ENCODE measurements at regions not wholly inside any gene's neighbourhood (a gene's known extent, or its start where the extent isn't known, plus 50 kb on each side); places are given as distances from the start of the nearest gene placed in this dataset.

- peak overlapping the region; percentile 92 for H2BK20ac ChIP-seq (ENCODE audit: low read depth, low read length)
- no peaks in the 10 kb centered on the region for H4K20me1 ChIP-seq (ENCODE audit: insufficient read depth, low read length)
- peak overlapping the region; percentile 91 for H3K4ac ChIP-seq (ENCODE audit: low read depth, low read length)
- peak overlapping the region; percentile 2 for H2AK9ac ChIP-seq (replicated peaks; ENCODE audit: low read depth, low read length, poor library complexity)
- H3K23ac ChIP-seq (ENCODE audit: low read depth, low read length) = peak overlapping the region; percentile 66; the same call in 1 of the 2 replicates
- BruUV-seq (replicated peaks) = no TSS peak
- H3K9me1 ChIP-seq (ENCODE audit: insufficient read depth, low read length) = peaks cover 14% of the 10 kb centered on the region
- H3K27ac ChIP-seq (ENCODE audit: insufficient read depth, low read length) = peak overlapping the region; percentile 87
- DNase-seq = peak; percentile 100
- ChIA-PET CTCF (no interaction called here), POLR2A (ENCODE audit: unreplicated experiment) (interaction anchor here (0.5 kb wide), 1 partner anchor 1279 kb away, joined by 3 read pairs; no protein-coding TSS in a partner anchor)
- 0 out of 2 replicates have a peak overlapping the region, but pooled peaks have one; percentile 38 for H2AK5ac ChIP-seq (ENCODE audit: low read depth, low read length)
- peak overlapping the region; percentile 95 for H2BK120ac ChIP-seq (ENCODE audit: low read depth, low read length)
- H3K9me3 ChIP-seq (ENCODE audit: control insufficient read depth, insufficient read depth, low read length) = no peaks in the 10 kb centered on the region
- H3K56ac ChIP-seq (ENCODE audit: extremely low read depth, insufficient read depth, low read length) = peak overlapping the region; percentile 80; the same call in 1 of the 2 replicates
- no peaks in the 10 kb centered on the region for H3K36me3 ChIP-seq (ENCODE audit: control insufficient read depth, insufficient read depth, low read length)
- peak overlapping the region; percentile 96 for H4K91ac ChIP-seq (ENCODE audit: insufficient read depth, low read depth, low read length)
- H2BK5ac ChIP-seq (ENCODE audit: low read depth, low read length, poor library complexity, severe bottlenecking) = peak overlapping the region; percentile 91
- peaks cover 11% of the 10 kb centered on the region for H3K4me1 ChIP-seq (ENCODE audit: control insufficient read depth, insufficient read depth, low read length)
- ATAC-seq (ENCODE audit: low read depth) = peak; percentile 85
- peak overlapping the region; percentile 83 for H3K18ac ChIP-seq (ENCODE audit: low read depth, low read length)
- TF ChIP-seq NFE2L2 (IDR thresholded peaks at IDR 0.05; ENCODE audit: low read depth, low read length) (no peak), USF2 (IDR thresholded peaks at IDR 0.05; ENCODE audit: low read depth, low read length) (0 out of 2 replicates have a peak, but pooled peaks have one; percentile 2), RCOR1 (IDR thresholded peaks at IDR 0.05; ENCODE audit: insufficient replicate concordance, low read length) (peak; percentile 86), CTCF (conservative IDR thresholded peaks at IDR 0.05; ENCODE audit: low read depth, low read length) (no peak), MAFK (IDR thresholded peaks at IDR 0.05; ENCODE audit: low read depth, low read length) (no peak; the same call in 1 of the 2 replicates), ELK1 (IDR thresholded peaks at IDR 0.05; ENCODE audit: borderline replicate concordance, low read depth, low read length) (no peak), CHD1 (IDR thresholded peaks at IDR 0.05; ENCODE audit: low read depth, low read length) (0 out of 2 replicates have a peak, but pooled peaks have one; percentile 50), FOS (IDR thresholded peaks at IDR 0.05; ENCODE audit: low read depth, low read length) (peak; percentile 50; the same call in 1 of the 2 replicates), RAD21 (IDR thresholded peaks at IDR 0.05; ENCODE audit: low read length) (peak; percentile 8; the same call in 1 of the 2 replicates), CEBPB (IDR thresholded peaks at IDR 0.05; ENCODE audit: low read depth, low read length) (peak; percentile 98), MAZ (IDR thresholded peaks at IDR 0.05; ENCODE audit: borderline replicate concordance, low read depth, low read length) (no peak; the same call in 1 of the 2 replicates), POLR2A (IDR thresholded peaks at IDR 0.05; ENCODE audit: low read depth, low read length) (0 out of 2 replicates have a peak, but pooled peaks have one; percentile 59), SMC3 (IDR thresholded peaks at IDR 0.05; ENCODE audit: low read depth, low read length) (no peak)
- peak overlapping the region; percentile 60 to 93 for H4K8ac ChIP-seq (ENCODE audit: low read depth in 2 of 2, low read length in 2 of 2)
- H3K27me3 ChIP-seq (ENCODE audit: control insufficient read depth, insufficient read depth, low read length) = no peaks in the 10 kb centered on the region
- H3K9ac ChIP-seq (ENCODE audit: low read depth, low read length) = peak overlapping the region; percentile 1; the same call in 1 of the 2 replicates
- H3K14ac ChIP-seq (replicated peaks; ENCODE audit: low read depth, low read length) = peak overlapping the region; percentile 60; the same call in 1 of the 2 replicates
- dilution Hi-C loops (cut with HindIII; ENCODE audit: low sequenced_read_pairs, unreplicated experiment) = no loop called here
- H3K4me3 ChIP-seq (ENCODE audit: insufficient read depth, low read depth, low read length) = no peak overlapping the region
- no peaks in the 10 kb centered on the region for H3K79me1 ChIP-seq (ENCODE audit: low read depth in 1 of 2, low read length in 2 of 2)
- H4K5ac ChIP-seq (ENCODE audit: low read depth, low read length) = peak overlapping the region; percentile 92; the same call in 1 of the 2 replicates
- in situ Hi-C loops (cut with MboI; ENCODE audit: low sequenced_read_pairs) = no loop called here
- H2AFZ ChIP-seq (replicated peaks; ENCODE audit: low read length, poor library complexity) = peak overlapping the region; percentile 91
- intact Hi-C loops (cut with micrococcal nuclease) = no loop called here
- WGBS, 2 experiments (ENCODE audit: extremely low coverage in 2 of 2, insufficient read length in 1 of 2) = 20% methylated on average over 6 of the region's 8 CpGs; no CpG with 5 or more reads in 1 of the 2 experiments
- H2BK15ac ChIP-seq (ENCODE audit: low read depth, low read length) = peak overlapping the region; percentile 85; the same call in 2 of the 3 replicates
- peak overlapping the region; percentile 5; the same call in 1 of the 2 replicates for H3K4me2 ChIP-seq (ENCODE audit: low read depth, low read length)
Measured at GRCh38 chr1:87226341-87226760, 102.3 kb upstream of the LMO4 start.

Measured in IMR-90 (cell line).